ENCODE measurements at regions not wholly inside any gene's neighbourhood (a gene's known extent, or its start where the extent isn't known, plus 50 kb on each side); places are given as distances from the start of the nearest gene placed in this dataset.
"Not testable (repeated sequence)": the region's sequence is repeated elsewhere in the genome, so short reads cannot be mapped to it uniquely, and the experiment has no call there.

DNA sequence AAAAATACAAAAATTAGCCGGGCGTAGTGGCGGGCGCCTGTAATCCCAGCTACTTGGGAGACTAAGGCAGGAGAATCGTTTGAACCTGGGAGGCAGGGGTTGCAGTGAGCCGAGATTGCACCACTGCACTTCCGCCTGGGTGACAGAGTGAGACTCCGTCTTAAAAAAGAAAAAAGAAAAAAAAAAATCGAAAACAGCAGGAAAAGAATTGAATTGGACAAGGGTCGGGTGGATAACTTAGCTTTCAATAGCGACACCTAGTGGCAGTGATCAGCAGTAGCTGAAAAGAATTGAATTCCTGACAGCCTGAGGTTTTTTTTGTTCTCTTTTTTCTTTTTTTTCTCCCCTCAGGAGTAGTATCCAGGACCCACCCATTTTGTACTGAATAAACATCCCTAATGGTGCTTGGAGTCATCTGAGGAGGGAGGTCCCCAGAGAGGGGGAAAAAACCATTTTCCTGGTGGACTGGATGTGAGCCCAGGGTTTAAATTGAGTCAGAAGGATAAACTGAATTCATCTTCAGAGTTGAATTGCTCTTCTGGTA, 55.1 kb downstream of the CYCS start:
- intact Hi-C loops (cut with micrococcal nuclease): loop anchor here (1.0 to 5.0 kb wide), 7 partner anchors 24 to 493 kb away; partner anchors contain the start of gene OSBPL3

DNA sequence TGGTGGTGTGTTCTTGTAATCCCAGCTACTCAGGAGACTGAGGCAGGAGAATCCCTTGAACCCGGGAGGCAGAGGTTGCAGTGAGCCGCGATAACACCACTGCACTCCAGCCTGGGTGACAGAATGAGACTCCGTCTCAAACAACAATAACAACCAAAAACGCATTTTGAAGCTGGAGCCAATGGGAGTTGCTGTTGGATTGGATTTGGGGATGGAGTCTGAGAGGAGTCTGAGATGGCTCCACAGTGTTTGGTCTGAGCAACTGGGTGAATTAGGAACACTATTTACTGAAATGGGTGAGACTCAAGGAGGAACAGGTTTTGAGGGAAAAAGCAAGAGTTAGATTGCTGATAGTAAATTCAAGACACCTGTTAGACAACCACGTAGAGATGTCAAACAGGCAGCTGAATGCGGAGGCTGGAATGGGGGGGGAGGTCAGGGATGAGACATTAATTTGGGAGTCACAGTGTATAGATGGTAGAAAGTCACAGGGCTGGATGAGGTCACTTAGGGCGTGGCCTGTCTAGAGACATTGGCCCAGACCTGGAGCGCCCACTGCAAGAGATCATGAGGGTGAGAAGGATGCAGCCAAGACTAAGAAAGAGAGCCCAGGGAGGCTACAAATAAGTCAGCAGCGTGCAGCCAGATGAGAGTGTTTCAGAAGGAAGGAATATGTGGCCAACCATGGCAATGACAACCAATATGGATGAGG, 56.4 kb downstream of the CYCS start:
- intact Hi-C loops (cut with micrococcal nuclease): no loop called here

DNA sequence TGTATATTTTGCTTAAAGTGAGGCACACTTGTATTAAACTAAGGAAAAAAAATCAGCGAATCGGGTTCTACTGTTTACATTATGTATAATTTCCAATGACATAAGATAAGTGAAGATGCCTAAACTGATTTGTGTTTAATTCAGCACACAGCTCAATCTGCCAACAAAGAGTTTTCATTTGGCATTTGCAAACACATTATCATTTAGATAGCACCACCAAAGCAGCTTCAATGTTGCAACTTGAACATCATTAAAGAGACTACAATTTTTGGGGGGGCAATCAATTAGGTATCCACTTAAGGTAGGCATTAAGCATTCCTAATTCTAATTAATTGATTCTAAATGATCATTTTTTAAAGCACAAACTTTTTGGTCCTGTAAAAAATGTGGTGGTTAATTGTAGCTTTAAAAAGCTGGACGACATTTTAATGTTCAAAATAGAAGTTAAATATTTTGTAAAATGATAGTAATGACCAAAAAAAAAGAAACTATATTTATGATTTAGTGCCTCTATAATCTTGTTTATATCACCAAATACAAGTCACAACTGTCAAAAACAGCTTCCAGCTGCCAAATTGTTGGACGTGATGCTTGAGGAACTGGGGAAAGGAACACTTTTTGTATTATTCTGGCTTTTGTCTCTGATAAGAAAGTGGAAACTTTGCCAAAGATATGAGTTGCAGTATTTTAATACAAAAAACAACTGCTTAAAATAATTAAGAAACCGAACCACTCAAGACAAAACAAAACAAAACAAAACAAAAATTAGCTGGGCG, 57.1 kb downstream of the CYCS start:
- intact Hi-C loops (cut with micrococcal nuclease): no loop called here

DNA sequence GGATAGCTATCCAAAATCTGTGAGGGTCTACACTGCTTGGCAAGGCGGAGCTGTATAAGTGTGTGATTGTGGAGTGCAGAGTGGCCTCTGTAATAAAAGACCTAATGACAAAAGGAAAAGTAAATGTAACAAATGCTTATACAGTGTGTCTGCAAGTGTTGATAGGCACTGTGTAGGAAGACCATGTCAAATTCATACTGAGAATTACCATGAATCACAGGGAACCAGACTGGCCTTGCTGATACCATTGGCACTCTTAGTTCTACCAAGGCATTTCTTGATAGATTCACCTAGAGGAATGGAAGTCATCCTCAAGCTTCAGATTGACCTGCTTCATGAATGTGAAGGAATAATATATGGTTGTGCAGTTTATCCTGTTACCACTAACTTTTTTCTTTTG, 58.8 kb downstream of the CYCS start:
- intact Hi-C loops (cut with micrococcal nuclease): no loop called here

GRCh38 chr7:25062380-25062779, 62.7 kb downstream of the CYCS start:
- intact Hi-C loops (cut with micrococcal nuclease): no loop called here

DNA sequence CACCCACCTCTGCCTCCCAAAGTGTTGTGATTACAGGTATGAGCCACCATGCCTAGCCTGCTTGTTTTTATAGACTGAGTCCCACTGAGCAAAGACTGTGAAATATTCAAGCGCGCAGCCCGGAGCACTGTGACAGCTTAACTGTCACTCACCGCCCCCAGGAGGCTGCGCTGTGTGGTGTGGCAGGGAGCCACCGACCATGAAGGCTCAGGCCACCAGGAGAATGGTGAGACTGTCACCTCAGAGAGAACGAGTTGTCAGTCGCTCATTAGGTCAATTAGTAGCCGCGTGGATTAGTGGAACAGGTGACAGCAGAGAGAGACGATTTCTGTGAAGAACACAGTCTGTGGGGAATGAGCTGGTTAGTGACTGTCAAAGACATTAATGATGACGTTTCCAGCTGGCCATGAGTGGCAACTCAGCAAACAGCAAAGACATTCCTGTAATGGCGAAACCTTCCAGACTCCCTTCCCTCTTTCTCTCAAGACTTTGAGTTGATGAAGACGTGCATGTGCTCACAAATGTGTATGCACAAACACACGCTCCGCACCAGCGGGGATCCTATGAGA, 64.5 kb downstream of the CYCS start:
- intact Hi-C loops (cut with micrococcal nuclease): no loop called here

DNA sequence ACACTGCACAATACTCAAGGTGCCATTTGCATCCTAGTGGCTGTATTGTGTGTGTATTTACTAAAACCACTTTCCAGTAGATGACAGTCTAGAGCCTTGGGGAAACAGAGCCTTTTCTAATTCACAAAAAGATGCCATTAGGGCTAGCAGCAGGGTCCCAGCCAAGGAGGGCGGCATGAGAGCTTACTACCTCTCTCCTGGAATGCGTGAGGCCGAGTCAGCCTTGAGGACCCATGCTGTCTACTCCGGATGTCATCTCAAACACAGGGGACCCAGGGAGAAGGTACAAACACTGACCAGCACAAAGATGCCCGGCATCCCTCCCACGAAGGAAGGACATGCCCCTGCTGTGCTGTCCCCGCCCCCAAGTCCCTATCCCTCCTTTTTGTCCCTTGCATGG, 65.5 kb downstream of the CYCS start:
- intact Hi-C loops (cut with micrococcal nuclease): no loop called here

DNA sequence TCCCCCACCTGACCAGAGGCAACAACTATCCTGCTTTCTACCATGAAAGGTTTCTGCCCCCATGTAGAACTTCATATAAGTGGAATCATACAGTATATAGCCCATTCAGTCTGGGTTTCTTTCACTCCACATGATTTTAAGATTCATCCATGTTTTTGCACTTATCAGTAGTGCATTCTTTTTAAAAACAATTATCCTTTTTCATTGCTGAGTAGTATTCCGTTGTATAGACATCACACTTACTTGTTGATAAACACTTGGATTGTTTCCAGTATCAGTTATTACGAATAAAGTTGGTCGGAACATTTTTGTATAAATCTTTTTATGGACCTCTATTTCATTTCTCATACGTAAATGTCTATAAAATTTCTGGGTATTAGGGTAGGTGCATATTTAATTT, 68.7 kb downstream of the CYCS start:
- intact Hi-C loops (cut with micrococcal nuclease): no loop called here

DNA sequence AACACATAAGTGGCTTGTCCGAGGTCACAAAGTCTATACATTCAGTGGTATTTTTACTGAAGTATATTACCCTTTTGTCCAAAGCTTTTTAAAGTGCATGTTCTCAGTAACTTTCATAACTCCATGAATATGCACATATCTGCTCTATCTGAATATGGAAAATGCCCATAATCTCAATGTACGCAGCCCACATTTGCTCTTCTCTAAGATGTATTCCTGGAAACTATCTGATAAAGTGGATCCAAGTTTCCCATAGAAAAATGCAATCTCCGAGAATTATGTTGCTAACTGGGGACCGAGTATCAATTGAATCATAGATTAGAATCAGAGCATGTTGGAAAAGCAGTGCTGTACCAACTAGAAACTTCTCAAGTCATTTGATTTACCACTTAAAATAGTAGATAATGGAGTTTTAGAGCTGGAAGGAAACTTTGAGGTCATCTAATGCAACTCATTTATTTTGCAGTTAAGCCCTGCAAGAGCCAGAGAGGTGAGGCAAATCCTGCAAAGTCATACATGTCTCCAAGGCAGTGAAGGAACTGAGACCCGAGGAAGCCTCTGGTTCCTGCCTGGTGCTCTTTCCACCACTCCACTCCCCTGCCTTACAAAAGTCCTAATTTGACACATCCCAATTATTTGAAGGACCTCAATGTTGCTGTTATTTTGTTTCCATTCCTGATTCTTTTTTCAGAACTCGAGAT, 69.4 kb downstream of the CYCS start:
- intact Hi-C loops (cut with micrococcal nuclease): no loop called here

GRCh38 chr7:25054819-25055519, 70.1 kb downstream of the CYCS start:
- intact Hi-C loops (cut with micrococcal nuclease): no loop called here

GRCh38 chr7:25050223-25050622, 70.2 kb upstream of the OSBPL3 start:
- intact Hi-C loops (cut with micrococcal nuclease): no loop called here

DNA sequence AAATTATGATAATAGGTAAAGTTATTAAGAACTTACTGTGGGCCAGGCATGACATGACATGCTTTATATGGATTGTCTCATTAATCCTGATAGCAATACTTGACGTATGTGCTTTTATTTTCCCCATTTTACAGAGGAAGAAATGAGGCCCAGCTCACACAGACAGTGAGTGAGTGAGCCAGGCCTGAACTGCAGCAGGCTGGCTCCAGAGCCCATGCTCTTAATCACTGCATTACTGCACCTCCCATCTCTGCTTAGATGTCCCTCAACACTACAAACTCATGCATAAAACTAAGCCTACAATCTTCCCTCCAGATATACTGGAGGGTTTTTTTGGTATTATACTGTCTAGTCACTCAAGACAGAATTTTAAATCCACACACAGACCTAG, 68.5 kb upstream of the OSBPL3 start:
- intact Hi-C loops (cut with micrococcal nuclease): no loop called here

GRCh38 chr7:25047571-25048443, 67.8 kb upstream of the OSBPL3 start:
- intact Hi-C loops (cut with micrococcal nuclease): not testable (repeated sequence)

DNA sequence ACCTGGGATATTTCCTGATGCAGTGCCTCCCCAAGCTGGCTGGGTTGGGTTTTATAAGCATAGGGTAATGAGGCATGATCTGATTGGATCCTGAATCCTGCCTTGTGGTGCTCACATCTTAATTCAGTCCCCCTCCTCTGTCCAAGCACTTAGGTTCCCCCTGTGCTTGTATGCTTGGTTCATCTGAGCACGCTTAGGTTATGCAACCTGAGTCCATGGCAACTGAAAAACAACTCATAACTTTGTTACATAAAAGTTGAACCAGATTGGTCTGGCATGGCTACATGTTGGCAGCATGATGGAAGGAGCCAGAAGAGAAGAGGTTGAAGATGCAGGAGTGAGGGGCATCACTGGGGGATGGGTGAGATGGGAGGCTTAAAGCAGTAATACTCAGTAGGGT, 57.3 kb upstream of the OSBPL3 start:
- intact Hi-C loops (cut with micrococcal nuclease): no loop called here

DNA sequence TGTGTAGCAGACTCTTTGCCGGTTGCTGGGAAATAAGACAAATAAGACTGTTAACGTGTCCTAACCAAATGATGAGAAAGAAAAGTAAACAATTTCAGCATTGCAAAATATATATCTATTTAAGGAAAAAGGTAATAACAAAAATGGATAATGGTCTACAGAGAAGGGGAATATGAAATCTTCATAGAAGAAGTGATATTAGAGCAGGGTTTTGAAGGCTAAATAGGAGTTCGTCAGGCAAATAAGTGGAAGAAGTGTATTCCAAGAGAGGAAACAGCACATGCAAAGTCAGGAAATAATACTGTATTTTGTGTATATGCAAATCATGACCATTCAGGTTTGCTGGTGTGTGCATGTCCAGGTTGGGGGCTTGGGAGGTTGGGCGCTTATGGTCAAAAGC, 55.3 kb upstream of the OSBPL3 start:
- intact Hi-C loops (cut with micrococcal nuclease): no loop called here

- intact Hi-C loops (cut with micrococcal nuclease): loop anchor here (5.0 kb wide), 1 partner anchor 38 kb away; no protein-coding TSS in a partner anchor
Observed at GRCh38 chr7:25034136-25034535, 54.2 kb upstream of the OSBPL3 start.

- intact Hi-C loops (cut with micrococcal nuclease): loop anchor here (5.0 kb wide), 1 partner anchor 39 kb away; no protein-coding TSS in a partner anchor
Observed at GRCh38 chr7:25032774-25033743, 53.1 kb upstream of the OSBPL3 start.

GRCh38 chr7:25031432-25031831, 51.5 kb upstream of the OSBPL3 start:
- intact Hi-C loops (cut with micrococcal nuclease): loop anchor here (5.0 kb wide), 1 partner anchor 41 kb away; no protein-coding TSS in a partner anchor

DNA sequence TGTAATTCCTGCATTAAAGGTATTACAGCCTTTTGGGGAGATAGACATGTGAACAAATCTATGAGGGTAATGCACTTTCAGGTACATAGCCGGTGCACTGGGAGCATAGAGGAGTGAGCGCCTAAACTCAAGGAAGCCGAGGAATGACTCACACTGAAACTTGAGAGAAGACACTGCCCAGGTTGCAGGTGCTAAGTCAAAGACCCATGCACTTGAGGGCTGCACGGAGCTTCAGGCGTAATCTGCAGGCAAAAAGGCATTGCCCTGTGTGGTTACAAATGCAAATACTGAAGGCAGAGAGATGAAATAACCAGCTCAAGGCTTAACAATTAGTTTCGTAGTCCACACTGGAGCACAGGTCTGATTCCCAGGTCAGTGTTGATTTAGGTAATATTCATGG, 51.0 kb upstream of the OSBPL3 start:
- intact Hi-C loops (cut with micrococcal nuclease): loop anchor here (5.0 kb wide), 1 partner anchor 41 kb away; no protein-coding TSS in a partner anchor
